SH-SY5Y (cell line): ENCODE measurements at regions not wholly inside any gene's neighbourhood (a gene's known extent, or its start where the extent isn't known, plus 50 kb on each side); places are given as distances from the start of the nearest gene placed in this dataset.

Experiments
- GATA2 ChIP-seq: IDR thresholded peaks from 2 replicates; pipeline ENCODE4 v1.6.1; 2011; ENCODE audit warnings: mild to moderate bottlenecking, low read depth, low read length
- GATA3 ChIP-seq: IDR thresholded peaks from 2 replicates; pipeline ENCODE4 v1.6.1; 2011; ENCODE audit warnings: low read depth, mild to moderate bottlenecking, low read length, moderate library complexity

GRCh38 chr18:68417166-68417799 lies 297.6 kb downstream of the TMX3 start:
- no peak for TF ChIP-seq GATA3
- TF ChIP-seq GATA2: no peak
